Liver (tissue), 8 donors: ENCODE measurements at regions not wholly inside any gene's neighbourhood (a gene's known extent, or its start where the extent isn't known, plus 50 kb on each side); places are given as distances from the start of the nearest gene placed in this dataset.

Experiments
- DNase-seq: peaks from one replicate; pipeline ENCODE4 v3.0.0-alpha.2; 2017; ENCODE audit warnings: low spot score
- H3K27ac ChIP-seq, 2 donors: one replicate each; pipeline ENCODE4 v1.7.0; 2013; ENCODE audit warnings: inconsistent platforms in 2 of 2, low read length in 2 of 2, control low read depth in 1 of 2, low read depth in 1 of 2, mild to moderate bottlenecking in 1 of 2
- H3K27me3 ChIP-seq, 4 donors: one replicate each; pipeline versions ENCODE4 v1.6.1 to v1.7.0; 2013; ENCODE audit warnings: low read length in 3 of 4, inconsistent platforms in 1 of 4, mild to moderate bottlenecking in 1 of 4, moderate library complexity in 1 of 4; ENCODE audit not compliant: control insufficient read depth in 4 of 4, insufficient read depth in 4 of 4
- H3K36me3 ChIP-seq, 4 donors: one replicate each; pipeline versions ENCODE4 v1.6.1 to v1.7.0; 2013; ENCODE audit warnings: low read length in 3 of 4, mild to moderate bottlenecking in 3 of 4, low read depth in 1 of 4, moderate library complexity in 1 of 4; ENCODE audit not compliant: control insufficient read depth in 4 of 4, insufficient read depth in 3 of 4
- H3K4me1 ChIP-seq, 4 donors: one replicate each; pipeline versions ENCODE4 v1.6.1 to v1.7.0; 2013; ENCODE audit warnings: low read length in 3 of 4, mild to moderate bottlenecking in 3 of 4, moderate library complexity in 1 of 4; ENCODE audit not compliant: control insufficient read depth in 4 of 4, insufficient read depth in 4 of 4
- H3K4me3 ChIP-seq, 3 donors: one replicate each; pipeline versions ENCODE4 v1.6.1 to v1.7.0; 2013; ENCODE audit warnings: low read length in 3 of 3, control low read depth in 1 of 3, low read depth in 1 of 3, mild to moderate bottlenecking in 1 of 3
- H3K9ac ChIP-seq, 2 donors: one replicate each; pipeline ENCODE4 v1.7.0; 2013; ENCODE audit warnings: low read length in 2 of 2, mild to moderate bottlenecking in 2 of 2, moderate library complexity in 2 of 2, control low read depth in 1 of 2, low read depth in 1 of 2
- H3K9me3 ChIP-seq, 4 donors: one replicate each; pipeline versions ENCODE4 v1.6.1 to v1.7.0; 2013; ENCODE audit warnings: low read length in 3 of 4; ENCODE audit not compliant: control insufficient read depth in 4 of 4
- EGR1 ChIP-seq, 2 donors: IDR thresholded peaks; 2 replicates each; pipeline ENCODE4 v1.6.1; 2016 to 2018; ENCODE audit warnings: antibody characterized with exemption in 2 of 2, low read depth in 2 of 2
- FOXA1 ChIP-seq: IDR thresholded peaks from 2 replicates; pipeline ENCODE4 v1.6.1; 2016; ENCODE audit warnings: antibody characterized with exemption
- FOXA2 ChIP-seq: IDR thresholded peaks from 2 replicates; pipeline ENCODE4 v1.6.1; 2016; ENCODE audit warnings: antibody characterized with exemption
- GABPA ChIP-seq, 2 donors: IDR thresholded peaks in 1 of 2; conservative IDR thresholded peaks in 1 of 2; 2 replicates each; pipeline ENCODE4 v1.6.1; 2016; ENCODE audit warnings: antibody characterized with exemption in 2 of 2, mild to moderate bottlenecking in 1 of 2, moderate library complexity in 1 of 2
- HNF4A ChIP-seq, 2 donors: conservative IDR thresholded peaks; 2 replicates each; pipeline ENCODE4 v1.6.1; 2016; ENCODE audit warnings: antibody characterized with exemption in 2 of 2, mild to moderate bottlenecking in 2 of 2
- HNF4G ChIP-seq: IDR thresholded peaks from 2 replicates; pipeline ENCODE4 v1.6.1; 2016; ENCODE audit warnings: antibody characterized with exemption
- JUND ChIP-seq, 2 donors: IDR thresholded peaks; 2 replicates each; pipeline ENCODE4 v1.6.1; 2016; ENCODE audit warnings: antibody characterized with exemption in 2 of 2
- NR2F2 ChIP-seq: IDR thresholded peaks from 2 replicates; pipeline ENCODE4 v1.6.1; 2016; ENCODE audit warnings: antibody characterized with exemption
- RAD21 ChIP-seq, 2 donors: IDR thresholded peaks; 2 replicates each; pipeline ENCODE4 v1.6.1; 2016; ENCODE audit warnings: antibody characterized with exemption in 2 of 2, mild to moderate bottlenecking in 2 of 2
- RXRA ChIP-seq, 2 donors: IDR thresholded peaks; 2 replicates each; pipeline ENCODE4 v1.6.1; 2017 to 2018; ENCODE audit warnings: antibody characterized with exemption in 2 of 2, mild to moderate bottlenecking in 1 of 2
- SP1 ChIP-seq: IDR thresholded peaks from 2 replicates; pipeline ENCODE4 v1.6.1; 2018; ENCODE audit warnings: antibody characterized with exemption, mild to moderate bottlenecking
- TAF1 ChIP-seq: conservative IDR thresholded peaks from 2 replicates; pipeline ENCODE4 v1.6.1; 2016; ENCODE audit warnings: antibody characterized with exemption, mild to moderate bottlenecking
- YY1 ChIP-seq: IDR thresholded peaks from 2 replicates; pipeline ENCODE4 v1.6.1; 2016; ENCODE audit warnings: antibody characterized with exemption, mild to moderate bottlenecking
- WGBS: extraction: QIAGEN DNeasy Blood & Tissue Kit; methylation state at CpG from one replicate; pipeline ENCODE4 v1.1.7; 2013; 5-methylcytosine and 5-hydroxymethylcytosine counted together
- TF ChIP-seq, protein P1 (sequence below): IDR thresholded peaks from 2 replicates; pipeline ENCODE4 v1.6.1; 2016; ENCODE audit warnings: antibody characterized with exemption
- TF ChIP-seq, protein P2 (sequence below): IDR thresholded peaks from 2 replicates; pipeline ENCODE4 v1.6.1; 2016; ENCODE audit warnings: antibody characterized with exemption
- TF ChIP-seq, protein P3 (sequence below): IDR thresholded peaks from 2 replicates; pipeline ENCODE4 v1.6.1; 2016; ENCODE audit warnings: antibody characterized with exemption
- TF ChIP-seq, protein P4 (sequence below): fragments of 150-350 bp; IDR thresholded peaks from 2 replicates; pipeline ENCODE4 v1.5.1; 2017; ENCODE audit warnings: improper control_type of control experiment, low read depth, low read length; ENCODE audit not compliant: missing input control
- donor health status: healthy.
- donor health status: healthy.
- donor health status: healthy.
- donor health status: healthy.
- donor health status: healthy.

DNA sequence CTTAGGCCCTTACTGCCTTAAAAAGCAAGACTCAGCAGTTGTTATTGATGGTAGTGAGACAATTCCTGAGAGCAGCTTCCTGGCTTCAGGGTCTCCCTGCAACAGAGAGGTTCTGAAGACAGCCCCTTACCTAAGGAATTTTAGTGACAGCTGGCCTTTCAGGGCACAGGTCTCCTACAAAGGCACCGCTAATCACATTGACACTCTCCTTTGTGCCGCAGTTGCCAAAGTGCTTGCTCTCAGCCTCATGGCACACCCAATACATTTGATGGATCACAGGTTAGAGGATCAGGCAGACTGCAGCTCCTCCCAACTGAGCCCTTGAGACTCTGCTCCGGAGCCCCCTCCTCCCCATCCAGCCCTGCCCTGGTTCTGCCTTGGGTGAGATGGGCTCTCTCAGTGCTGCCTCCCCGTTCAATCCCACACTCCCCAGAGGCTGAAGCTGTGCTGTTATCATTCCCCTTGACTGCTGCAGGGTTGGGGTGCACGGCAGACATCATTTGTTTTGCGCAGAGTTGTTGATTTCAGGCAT, 198.2 kb downstream of the EMX2 start:
- 61% methylated on average over 6 of the region's 6 CpGs for WGBS
- Histone ChIP-seq H3K4me1 (no peaks in the 10 kb centered on the region), H3K9me3 (no peaks in the 10 kb centered on the region), H3K27me3 (peaks cover 0 to 12% (median under 1%) of the 10 kb centered on the region in 4 donors), H3K9ac (no peak overlapping the region), H3K36me3 (no peaks in the 10 kb centered on the region), H3K4me3 (no peak overlapping the region), H3K27ac (no peak overlapping the region)
- no peak for TF ChIP-seq SP1
- TF ChIP-seq TAF1 = no peak
- TF ChIP-seq NR2F2 = no peak
- no peak for TF ChIP-seq FOXA2
- no peak for TF ChIP-seq FOXA1
- TF ChIP-seq GABPA (IDR thresholded peaks at IDR 0.05 in 1 of 2, conservative IDR thresholded peaks at IDR 0.05 in 1 of 2) = no peak
- TF ChIP-seq, protein P1, sequence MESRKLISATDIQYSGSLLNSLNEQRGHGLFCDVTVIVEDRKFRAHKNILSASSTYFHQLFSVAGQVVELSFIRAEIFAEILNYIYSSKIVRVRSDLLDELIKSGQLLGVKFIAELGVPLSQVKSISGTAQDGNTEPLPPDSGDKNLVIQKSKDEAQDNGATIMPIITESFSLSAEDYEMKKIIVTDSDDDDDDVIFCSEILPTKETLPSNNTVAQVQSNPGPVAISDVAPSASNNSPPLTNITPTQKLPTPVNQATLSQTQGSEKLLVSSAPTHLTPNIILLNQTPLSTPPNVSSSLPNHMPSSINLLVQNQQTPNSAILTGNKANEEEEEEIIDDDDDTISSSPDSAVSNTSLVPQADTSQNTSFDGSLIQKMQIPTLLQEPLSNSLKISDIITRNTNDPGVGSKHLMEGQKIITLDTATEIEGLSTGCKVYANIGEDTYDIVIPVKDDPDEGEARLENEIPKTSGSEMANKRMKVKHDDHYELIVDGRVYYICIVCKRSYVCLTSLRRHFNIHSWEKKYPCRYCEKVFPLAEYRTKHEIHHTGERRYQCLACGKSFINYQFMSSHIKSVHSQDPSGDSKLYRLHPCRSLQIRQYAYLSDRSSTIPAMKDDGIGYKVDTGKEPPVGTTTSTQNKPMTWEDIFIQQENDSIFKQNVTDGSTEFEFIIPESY = no peak
- no peak for TF ChIP-seq RAD21 (IDR thresholded peaks at IDR 0.05)
- TF ChIP-seq HNF4A (conservative IDR thresholded peaks at IDR 0.05) = no peak
- TF ChIP-seq JUND (IDR thresholded peaks at IDR 0.05) = no peak
- TF ChIP-seq, protein P2, sequence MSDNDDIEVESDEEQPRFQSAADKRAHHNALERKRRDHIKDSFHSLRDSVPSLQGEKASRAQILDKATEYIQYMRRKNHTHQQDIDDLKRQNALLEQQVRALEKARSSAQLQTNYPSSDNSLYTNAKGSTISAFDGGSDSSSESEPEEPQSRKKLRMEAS = no peak
- TF ChIP-seq, protein P3, sequence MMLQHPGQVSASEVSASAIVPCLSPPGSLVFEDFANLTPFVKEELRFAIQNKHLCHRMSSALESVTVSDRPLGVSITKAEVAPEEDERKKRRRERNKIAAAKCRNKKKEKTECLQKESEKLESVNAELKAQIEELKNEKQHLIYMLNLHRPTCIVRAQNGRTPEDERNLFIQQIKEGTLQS = no peak
- TF ChIP-seq YY1 = no peak
- TF ChIP-seq EGR1 (IDR thresholded peaks at IDR 0.05; ENCODE audit: low read depth in 2 of 2) = no peak
- no peak for TF ChIP-seq HNF4G
- TF ChIP-seq RXRA (IDR thresholded peaks at IDR 0.05) = no peak
- TF ChIP-seq, protein P4, sequence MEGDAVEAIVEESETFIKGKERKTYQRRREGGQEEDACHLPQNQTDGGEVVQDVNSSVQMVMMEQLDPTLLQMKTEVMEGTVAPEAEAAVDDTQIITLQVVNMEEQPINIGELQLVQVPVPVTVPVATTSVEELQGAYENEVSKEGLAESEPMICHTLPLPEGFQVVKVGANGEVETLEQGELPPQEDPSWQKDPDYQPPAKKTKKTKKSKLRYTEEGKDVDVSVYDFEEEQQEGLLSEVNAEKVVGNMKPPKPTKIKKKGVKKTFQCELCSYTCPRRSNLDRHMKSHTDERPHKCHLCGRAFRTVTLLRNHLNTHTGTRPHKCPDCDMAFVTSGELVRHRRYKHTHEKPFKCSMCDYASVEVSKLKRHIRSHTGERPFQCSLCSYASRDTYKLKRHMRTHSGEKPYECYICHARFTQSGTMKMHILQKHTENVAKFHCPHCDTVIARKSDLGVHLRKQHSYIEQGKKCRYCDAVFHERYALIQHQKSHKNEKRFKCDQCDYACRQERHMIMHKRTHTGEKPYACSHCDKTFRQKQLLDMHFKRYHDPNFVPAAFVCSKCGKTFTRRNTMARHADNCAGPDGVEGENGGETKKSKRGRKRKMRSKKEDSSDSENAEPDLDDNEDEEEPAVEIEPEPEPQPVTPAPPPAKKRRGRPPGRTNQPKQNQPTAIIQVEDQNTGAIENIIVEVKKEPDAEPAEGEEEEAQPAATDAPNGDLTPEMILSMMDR = no peak
- DNase-seq = no peak

DNA sequence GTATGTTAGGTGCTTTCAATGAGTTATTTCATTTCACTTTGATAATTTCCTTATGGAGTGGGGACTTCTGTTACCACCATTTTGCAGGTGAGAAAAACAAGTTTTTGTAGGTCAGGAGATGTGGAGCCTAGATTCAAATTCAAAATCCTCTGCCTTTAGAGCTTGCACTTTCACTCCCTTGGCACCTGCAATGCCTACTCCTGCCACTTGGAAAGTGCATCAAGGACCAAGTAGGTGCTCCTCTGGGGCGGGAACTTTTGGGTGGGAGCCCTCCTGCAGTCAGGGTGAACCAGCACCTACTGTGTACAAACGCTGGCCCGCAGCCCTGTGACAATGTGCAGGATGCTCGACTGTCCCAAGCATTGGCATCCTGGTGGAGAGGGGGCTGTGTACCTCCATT, 199.0 kb downstream of the EMX2 start:
- 82% methylated on average over 4 of the region's 4 CpGs for WGBS
- DNase-seq = no peak
- Histone ChIP-seq H3K4me1 (no peaks in the 10 kb centered on the region), H3K4me3 (no peak overlapping the region), H3K9ac (no peak overlapping the region), H3K36me3 (no peaks in the 10 kb centered on the region), H3K9me3 (no peaks in the 10 kb centered on the region), H3K27ac (no peak overlapping the region), H3K27me3 (peaks cover 0 to 8% (median 0%) of the 10 kb centered on the region in 4 donors)
- TF ChIP-seq SP1 = no peak
- no peak for TF ChIP-seq NR2F2
- no peak for TF ChIP-seq RAD21 (IDR thresholded peaks at IDR 0.05)
- TF ChIP-seq, protein P2 = no peak
